ENCODE measurements at regions not wholly inside any gene's neighbourhood (a gene's known extent, or its start where the extent isn't known, plus 50 kb on each side); places are given as distances from the start of the nearest gene placed in this dataset.

DNA sequence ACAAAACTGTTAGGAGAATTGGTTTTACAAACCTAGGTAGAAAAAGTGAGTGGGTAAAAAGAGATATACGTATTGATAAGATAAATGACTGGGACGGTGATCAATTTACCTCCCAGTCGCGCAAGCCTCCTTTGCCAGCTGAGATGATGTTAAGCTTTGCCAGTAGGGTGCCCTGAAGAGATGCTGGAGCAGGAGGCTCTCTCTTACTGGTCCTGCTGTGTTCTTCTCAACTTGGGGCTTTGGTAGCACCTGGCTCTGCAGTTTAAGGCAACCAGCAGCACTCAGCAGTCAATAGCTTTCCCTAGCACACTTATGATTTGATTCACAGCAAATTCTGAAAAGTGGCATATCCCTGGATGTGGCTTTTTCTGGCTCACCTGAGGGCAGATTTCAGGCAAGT lies 1461.7 kb downstream of the ADGRL3 start:
- TF ChIP-seq, protein P1, sequence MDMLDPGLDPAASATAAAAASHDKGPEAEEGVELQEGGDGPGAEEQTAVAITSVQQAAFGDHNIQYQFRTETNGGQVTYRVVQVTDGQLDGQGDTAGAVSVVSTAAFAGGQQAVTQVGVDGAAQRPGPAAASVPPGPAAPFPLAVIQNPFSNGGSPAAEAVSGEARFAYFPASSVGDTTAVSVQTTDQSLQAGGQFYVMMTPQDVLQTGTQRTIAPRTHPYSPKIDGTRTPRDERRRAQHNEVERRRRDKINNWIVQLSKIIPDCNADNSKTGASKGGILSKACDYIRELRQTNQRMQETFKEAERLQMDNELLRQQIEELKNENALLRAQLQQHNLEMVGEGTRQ (IDR thresholded peaks at IDR 0.05; ENCODE audit: borderline replicate concordance, low read depth, low read length): no peak
- TF ChIP-seq POLR2A (IDR thresholded peaks at IDR 0.05; ENCODE audit: low read depth, low read length): no peak
- no peak for TF ChIP-seq MYC (IDR thresholded peaks at IDR 0.05; ENCODE audit: insufficient read depth, insufficient read length, insufficient replicate concordance, low read length, severe bottlenecking)
- no peak for TF ChIP-seq CHD1 (IDR thresholded peaks at IDR 0.05; ENCODE audit: low read depth, low read length)
- TF ChIP-seq SIN3A (IDR thresholded peaks at IDR 0.05; ENCODE audit: low read depth, low read length): no peak
- TF ChIP-seq FOXM1 (IDR thresholded peaks at IDR 0.05; ENCODE audit: low read depth, low read length): no peak
- TF ChIP-seq, protein P2, sequence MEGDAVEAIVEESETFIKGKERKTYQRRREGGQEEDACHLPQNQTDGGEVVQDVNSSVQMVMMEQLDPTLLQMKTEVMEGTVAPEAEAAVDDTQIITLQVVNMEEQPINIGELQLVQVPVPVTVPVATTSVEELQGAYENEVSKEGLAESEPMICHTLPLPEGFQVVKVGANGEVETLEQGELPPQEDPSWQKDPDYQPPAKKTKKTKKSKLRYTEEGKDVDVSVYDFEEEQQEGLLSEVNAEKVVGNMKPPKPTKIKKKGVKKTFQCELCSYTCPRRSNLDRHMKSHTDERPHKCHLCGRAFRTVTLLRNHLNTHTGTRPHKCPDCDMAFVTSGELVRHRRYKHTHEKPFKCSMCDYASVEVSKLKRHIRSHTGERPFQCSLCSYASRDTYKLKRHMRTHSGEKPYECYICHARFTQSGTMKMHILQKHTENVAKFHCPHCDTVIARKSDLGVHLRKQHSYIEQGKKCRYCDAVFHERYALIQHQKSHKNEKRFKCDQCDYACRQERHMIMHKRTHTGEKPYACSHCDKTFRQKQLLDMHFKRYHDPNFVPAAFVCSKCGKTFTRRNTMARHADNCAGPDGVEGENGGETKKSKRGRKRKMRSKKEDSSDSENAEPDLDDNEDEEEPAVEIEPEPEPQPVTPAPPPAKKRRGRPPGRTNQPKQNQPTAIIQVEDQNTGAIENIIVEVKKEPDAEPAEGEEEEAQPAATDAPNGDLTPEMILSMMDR (IDR thresholded peaks at IDR 0.05 in 2 of 3, conservative IDR thresholded peaks at IDR 0.05 in 1 of 3; ENCODE audit: control insufficient read depth in 2 of 3, extremely low read depth in 1 of 3, insufficient read depth in 1 of 3, low read depth in 3 of 3, low read length in 3 of 3): no peak

All from GM12878 (cell line).